Right lobe of liver (tissue), 6 donors: ENCODE measurements at regions not wholly inside any gene's neighbourhood (a gene's known extent, or its start where the extent isn't known, plus 50 kb on each side); places are given as distances from the start of the nearest gene placed in this dataset.
"Not testable (repeated sequence)": the region's sequence is repeated elsewhere in the genome, so short reads cannot be mapped to it uniquely, and the experiment has no call there.

Experiments
- ATAC-seq, 4 donors: fragments of 200-7000 bp; cut with Tn5 transposase; one replicate each; pipeline ENCODE4 v1.9.1; 2020; ENCODE audit warnings: mild to moderate bottlenecking in 4 of 4, moderate library complexity in 4 of 4
- DNase-seq, 3 donors: peaks; one replicate each; pipeline ENCODE4 v3.0.0-alpha.2; 2020
- H3K27ac ChIP-seq, 3 donors: fragments of 200-600 bp; one replicate each; pipeline ENCODE4 v1.8.0; 2022
- H3K27me3 ChIP-seq, 2 donors: fragments of 200-600 bp; one replicate each; pipeline ENCODE4 v1.8.0; 2022
- H3K36me3 ChIP-seq, 4 donors: fragments of 200-600 bp; sonication (generic) in 1 of 4; one replicate each; pipeline versions ENCODE4 v1.5.1 to v1.8.0; 2017 to 2022; ENCODE audit warnings: control low read depth in 1 of 4
- H3K4me1 ChIP-seq, 4 donors: fragments of 200-600 bp; sonication (generic) in 1 of 4; one replicate each; pipeline versions ENCODE4 v1.5.1 to v1.8.0; 2017 to 2022; ENCODE audit warnings: control low read depth in 1 of 4
- H3K4me3 ChIP-seq, 3 donors: fragments of 200-600 bp; one replicate each; pipeline ENCODE4 v1.8.0; 2022
- H3K9me3 ChIP-seq, 4 donors: fragments of 200-600 bp; sonication (generic) in 1 of 4; one replicate each; pipeline versions ENCODE4 v1.5.1 to v1.8.0; 2017 to 2022; ENCODE audit warnings: control low read depth in 1 of 4
- CTCF ChIP-seq, 4 donors: fragments of 200-600 bp in 3 of 4; fragments of 450-650 bp in 1 of 4; IDR thresholded peaks; one replicate each; pipeline versions ENCODE4 v1.5.1 to v1.8.0; 2016 to 2022; ENCODE audit warnings: antibody characterized with exemption in 4 of 4, mild to moderate bottlenecking in 2 of 4
- POLR2A ChIP-seq: fragments of 450-650 bp; IDR thresholded peaks from one replicate; pipeline ENCODE4 v1.6.1; 2017; ENCODE audit warnings: antibody characterized with exemption, mild to moderate bottlenecking
- WGBS: methylation state at CpG from one replicate; pipeline ENCODE4 v1.1.6; 2018; ENCODE audit warnings: low coverage, low lambda C conversion rate; ENCODE audit not compliant: insufficient coverage; ENCODE audit errors: missing lambda C conversion rate; 5-methylcytosine and 5-hydroxymethylcytosine counted together
- intact Hi-C, 2 donors: fragments of 100-400 bp; cut with DNase I; formaldehyde crosslinking; loops; one replicate each; pipeline versions ENCODE4 v1.11.2 to v1.14.1; 2022
- donor health status: DM: no; HTN: yes; CAD: no.
- donor health status: DM: no; HTN: no; CAD: no.
- donor health status: DM: no; HTN: no; CAD: no.
- donor health status: DM: no; HTN: yes; CAD: no.
- donor health status: DM: no; HTN: yes; CAD: no.

GRCh38 chr10:4607681-4608080, 218.3 kb upstream of the AKR1E2 start:
- TF ChIP-seq CTCF (IDR thresholded peaks at IDR 0.05) (no peak), POLR2A (no peak)
- Histone ChIP-seq H3K9me3 (no peaks in the 10 kb centered on the region), H3K27ac (no peak overlapping the region), H3K36me3 (no peaks in the 10 kb centered on the region), H3K27me3 (no peaks in the 10 kb centered on the region), H3K4me1 (no peaks in the 10 kb centered on the region), H3K4me3 (no peak overlapping the region)
- DNase-seq (peak in 1 of 3 donors; percentile 54), ATAC-seq (no peak)
- intact Hi-C loops: no loop called here
- WGBS: 43% methylated on average over 3 of the region's 13 CpGs

- Histone ChIP-seq H3K9me3 (no peaks in the 10 kb centered on the region), H3K36me3 (no peaks in the 10 kb centered on the region), H3K4me3 (no peak overlapping the region), H3K27me3 (no peaks in the 10 kb centered on the region), H3K27ac (no peak overlapping the region), H3K4me1 (no peaks in the 10 kb centered on the region)
- 60% methylated on average over 5 of the region's 6 CpGs for WGBS
- TF ChIP-seq CTCF (IDR thresholded peaks at IDR 0.05): no peak
- TF ChIP-seq POLR2A: no peak
- ATAC-seq (no peak), DNase-seq (no peak)
- intact Hi-C loops: no loop called here
Observed at GRCh38 chr10:4606856-4607636, 219.0 kb upstream of the AKR1E2 start.

GRCh38 chr10:4602764-4603491, 223.1 kb upstream of the AKR1E2 start:
- no peak overlapping the region for H3K4me3 ChIP-seq
- intact Hi-C loops: no loop called here
- no peaks in the 10 kb centered on the region for H3K36me3 ChIP-seq
- H3K27me3 ChIP-seq: no peaks in the 10 kb centered on the region
- H3K27ac ChIP-seq: no peak overlapping the region
- TF ChIP-seq CTCF (IDR thresholded peaks at IDR 0.05) (no peak), POLR2A (no peak)
- 70% methylated on average over 7 of the region's 7 CpGs for WGBS
- DNase-seq (no peak), ATAC-seq (no peak)
- no peaks in the 10 kb centered on the region for H3K9me3 ChIP-seq
- H3K4me1 ChIP-seq: no peaks in the 10 kb centered on the region

- no peak for DNase-seq
- Histone ChIP-seq H3K4me1 (no peaks in the 10 kb centered on the region), H3K4me3 (no peak overlapping the region), H3K27ac (no peak overlapping the region), H3K36me3 (no peaks in the 10 kb centered on the region), H3K9me3 (no peaks in the 10 kb centered on the region), H3K27me3 (no peaks in the 10 kb centered on the region)
- TF ChIP-seq POLR2A (no peak), CTCF (IDR thresholded peaks at IDR 0.05) (no peak)
- no peak for ATAC-seq
- 63% methylated on average over 2 of the region's 2 CpGs for WGBS
- intact Hi-C loops: no loop called here
Observed at GRCh38 chr10:4599471-4599870, 226.5 kb upstream of the AKR1E2 start.

- H3K27ac ChIP-seq, ATAC-seq, H3K4me1 ChIP-seq, H3K4me3 ChIP-seq, H3K36me3 ChIP-seq, DNase-seq, H3K27me3 ChIP-seq, intact Hi-C loops, H3K9me3 ChIP-seq: not testable (repeated sequence)
- WGBS: 11% methylated on average over 1 of the region's 2 CpGs
Observed at GRCh38 chr10:4597898-4598297, 228.1 kb upstream of the AKR1E2 start.
